ENCODE measurements at regions not wholly inside any gene's neighbourhood (a gene's known extent, or its start where the extent isn't known, plus 50 kb on each side); places are given as distances from the start of the nearest gene placed in this dataset.
"Not testable (repeated sequence)": the region's sequence is repeated elsewhere in the genome, so short reads cannot be mapped to it uniquely, and the experiment has no call there.

DNA sequence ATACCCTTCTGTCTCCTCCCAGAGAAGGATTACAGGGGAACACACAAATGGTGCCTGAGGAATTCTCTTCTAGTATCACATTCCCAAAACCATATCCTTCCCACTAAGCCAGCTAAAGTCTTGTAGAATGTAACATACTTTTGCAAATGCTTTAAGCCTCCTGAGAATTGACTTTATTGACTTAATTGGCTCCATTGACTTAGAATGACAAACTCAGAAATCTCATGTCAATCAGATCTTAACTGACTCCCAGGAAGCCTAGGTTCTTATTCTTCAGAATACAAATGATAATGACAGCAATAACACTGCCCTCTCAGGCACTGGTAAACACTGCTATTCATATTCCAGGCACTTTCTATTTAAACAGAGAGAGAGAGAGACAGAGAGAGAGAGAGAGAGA is 356.9 kb upstream of the PRKCQ start:
- no peaks in the 10 kb centered on the region for H3K36me3 Mint-ChIP-seq (ENCODE audit: low read depth)
- DNase-seq, result no peak
- TF ChIP-seq, protein P1, sequence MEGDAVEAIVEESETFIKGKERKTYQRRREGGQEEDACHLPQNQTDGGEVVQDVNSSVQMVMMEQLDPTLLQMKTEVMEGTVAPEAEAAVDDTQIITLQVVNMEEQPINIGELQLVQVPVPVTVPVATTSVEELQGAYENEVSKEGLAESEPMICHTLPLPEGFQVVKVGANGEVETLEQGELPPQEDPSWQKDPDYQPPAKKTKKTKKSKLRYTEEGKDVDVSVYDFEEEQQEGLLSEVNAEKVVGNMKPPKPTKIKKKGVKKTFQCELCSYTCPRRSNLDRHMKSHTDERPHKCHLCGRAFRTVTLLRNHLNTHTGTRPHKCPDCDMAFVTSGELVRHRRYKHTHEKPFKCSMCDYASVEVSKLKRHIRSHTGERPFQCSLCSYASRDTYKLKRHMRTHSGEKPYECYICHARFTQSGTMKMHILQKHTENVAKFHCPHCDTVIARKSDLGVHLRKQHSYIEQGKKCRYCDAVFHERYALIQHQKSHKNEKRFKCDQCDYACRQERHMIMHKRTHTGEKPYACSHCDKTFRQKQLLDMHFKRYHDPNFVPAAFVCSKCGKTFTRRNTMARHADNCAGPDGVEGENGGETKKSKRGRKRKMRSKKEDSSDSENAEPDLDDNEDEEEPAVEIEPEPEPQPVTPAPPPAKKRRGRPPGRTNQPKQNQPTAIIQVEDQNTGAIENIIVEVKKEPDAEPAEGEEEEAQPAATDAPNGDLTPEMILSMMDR (IDR thresholded peaks at IDR 0.05), result no peak
- no peaks in the 10 kb centered on the region for H3K4me1 Mint-ChIP-seq
- H3K27me3 Mint-ChIP-seq (ENCODE audit: low read depth, poor library complexity), result peaks cover 7% of the 10 kb centered on the region
- no peak overlapping the region for H3K27ac Mint-ChIP-seq
- peaks cover 21% of the 10 kb centered on the region for H3K9me3 Mint-ChIP-seq
- no peak overlapping the region for H3K4me3 Mint-ChIP-seq

DNA sequence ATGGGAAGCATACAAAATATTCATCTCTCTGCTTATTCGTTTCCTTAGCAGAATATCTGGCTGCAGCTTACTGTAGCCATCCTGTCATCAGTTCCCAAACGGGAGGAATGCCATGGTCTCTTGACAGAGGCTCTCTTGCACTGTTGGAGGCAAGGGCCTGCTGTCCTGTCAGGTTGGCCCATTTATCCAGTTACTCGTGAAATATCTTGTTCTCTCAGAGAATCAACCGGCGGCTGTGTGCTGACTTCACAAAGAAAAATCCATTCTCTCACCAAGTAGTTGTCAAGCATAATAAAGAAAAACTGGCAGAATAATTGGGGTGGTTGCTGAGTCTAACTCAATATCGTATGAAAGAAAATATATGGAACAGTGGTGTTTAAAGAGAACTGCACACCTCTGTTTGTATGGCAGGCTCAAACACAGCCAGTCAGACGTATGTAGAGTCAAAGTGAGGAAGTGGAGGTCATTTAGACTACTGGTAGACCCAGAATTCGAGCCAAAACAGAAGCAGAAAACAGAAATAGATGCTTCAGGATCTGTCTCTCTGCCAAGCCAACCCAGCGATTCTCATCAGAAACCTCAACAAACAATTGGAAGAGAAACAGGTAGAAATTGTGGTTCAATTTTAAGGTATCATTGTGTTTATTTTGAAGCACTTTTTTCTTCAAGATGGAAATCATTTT is 349.2 kb upstream of the PRKCQ start:
- Mint-ChIP-seq H3K27me3 (ENCODE audit: low read depth, poor library complexity) (no peaks in the 10 kb centered on the region), H3K4me1 (peaks cover 12% of the 10 kb centered on the region), H3K36me3 (ENCODE audit: low read depth) (no peaks in the 10 kb centered on the region), H3K9me3 (peaks cover 6% of the 10 kb centered on the region), H3K27ac (no peak overlapping the region), H3K4me3 (no peak overlapping the region)
- no peak for DNase-seq
- TF ChIP-seq, protein P1 (IDR thresholded peaks at IDR 0.05), result no peak

DNA sequence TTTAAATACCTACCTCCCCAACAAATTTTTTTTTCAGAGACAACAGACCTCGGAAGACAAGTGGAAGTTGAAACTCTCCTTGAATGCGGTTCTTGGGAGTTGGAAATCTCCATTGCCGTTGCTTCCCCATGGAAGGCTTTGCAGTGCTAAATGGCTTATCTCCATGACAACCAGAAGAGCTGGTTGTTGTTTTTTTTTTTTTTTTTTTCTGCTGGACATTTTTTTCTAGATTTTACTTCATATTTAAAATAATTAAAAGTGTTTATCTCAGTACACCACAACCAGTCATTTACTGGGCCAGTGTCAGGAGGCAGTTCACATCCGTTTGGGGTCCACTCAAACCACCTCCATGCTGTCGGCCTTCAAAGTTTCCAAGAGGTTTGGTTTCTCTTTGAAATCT is 348.5 kb upstream of the PRKCQ start:
- peaks cover 6% of the 10 kb centered on the region for H3K9me3 Mint-ChIP-seq
- H3K27ac Mint-ChIP-seq, result no peak overlapping the region

DNA sequence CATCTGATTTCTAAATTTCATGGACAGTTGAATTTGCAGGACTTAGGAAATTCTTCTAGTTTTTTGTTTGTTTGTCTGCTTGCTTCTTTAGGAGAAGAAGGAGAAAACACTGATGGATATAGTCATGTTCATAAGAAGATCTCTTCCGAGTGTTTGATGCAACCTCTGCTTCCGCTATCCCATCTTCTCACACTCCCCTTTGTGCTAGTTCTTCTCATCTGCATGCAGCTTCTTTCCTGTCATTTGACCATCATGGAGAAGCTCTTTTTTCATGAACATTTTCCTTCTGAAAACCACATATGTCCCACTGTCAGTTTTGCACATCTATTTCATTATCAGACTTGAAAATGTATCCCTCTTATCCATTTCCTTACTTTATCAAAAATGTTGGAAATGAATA is 346.9 kb upstream of the PRKCQ start:
- Mint-ChIP-seq H3K36me3 (ENCODE audit: low read depth) (no peaks in the 10 kb centered on the region), H3K27me3 (ENCODE audit: low read depth, poor library complexity) (no peaks in the 10 kb centered on the region), H3K27ac (no peak overlapping the region), H3K9me3 (no peaks in the 10 kb centered on the region), H3K4me1 (peaks cover 12% of the 10 kb centered on the region), H3K4me3 (no peak overlapping the region)
- TF ChIP-seq, protein P1 (IDR thresholded peaks at IDR 0.05), result no peak
- DNase-seq, result no peak

More for the DNA sequence above, 348.5 kb upstream of the PRKCQ start:
- no peak for DNase-seq
- no peaks in the 10 kb centered on the region for H3K27me3 Mint-ChIP-seq (ENCODE audit: low read depth, poor library complexity)
- peaks cover 12% of the 10 kb centered on the region for H3K4me1 Mint-ChIP-seq
- TF ChIP-seq, protein P1 (IDR thresholded peaks at IDR 0.05), result no peak
- H3K36me3 Mint-ChIP-seq (ENCODE audit: low read depth), result no peaks in the 10 kb centered on the region
- H3K4me3 Mint-ChIP-seq, result no peak overlapping the region

DNA sequence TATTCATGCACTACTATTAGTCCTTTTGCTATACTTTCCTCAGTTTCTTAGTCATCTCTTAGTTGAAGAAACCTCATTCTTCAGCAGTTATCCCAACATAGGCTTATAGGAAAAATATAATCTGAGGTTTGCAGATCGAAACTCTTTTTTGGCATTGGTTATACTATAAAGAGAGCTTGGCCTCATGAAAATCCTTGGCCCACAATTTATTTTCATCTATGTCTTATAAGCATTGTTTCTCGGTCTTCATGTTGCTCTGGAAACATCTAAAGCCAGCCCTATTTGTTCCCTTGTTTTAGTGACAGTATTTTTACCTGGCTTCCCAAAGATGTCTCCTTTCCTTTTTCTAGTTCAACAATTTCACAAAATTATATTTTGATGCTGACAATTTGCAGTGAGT is 345.1 kb upstream of the PRKCQ start:
- TF ChIP-seq, protein P1 (IDR thresholded peaks at IDR 0.05), result no peak
- no peak overlapping the region for H3K4me3 Mint-ChIP-seq
- H3K4me1 Mint-ChIP-seq, result peaks cover 19% of the 10 kb centered on the region
- no peak for DNase-seq
- no peaks in the 10 kb centered on the region for H3K27me3 Mint-ChIP-seq (ENCODE audit: low read depth, poor library complexity)
- H3K27ac Mint-ChIP-seq, result no peak overlapping the region
- no peaks in the 10 kb centered on the region for H3K9me3 Mint-ChIP-seq
- H3K36me3 Mint-ChIP-seq (ENCODE audit: low read depth), result no peaks in the 10 kb centered on the region

DNA sequence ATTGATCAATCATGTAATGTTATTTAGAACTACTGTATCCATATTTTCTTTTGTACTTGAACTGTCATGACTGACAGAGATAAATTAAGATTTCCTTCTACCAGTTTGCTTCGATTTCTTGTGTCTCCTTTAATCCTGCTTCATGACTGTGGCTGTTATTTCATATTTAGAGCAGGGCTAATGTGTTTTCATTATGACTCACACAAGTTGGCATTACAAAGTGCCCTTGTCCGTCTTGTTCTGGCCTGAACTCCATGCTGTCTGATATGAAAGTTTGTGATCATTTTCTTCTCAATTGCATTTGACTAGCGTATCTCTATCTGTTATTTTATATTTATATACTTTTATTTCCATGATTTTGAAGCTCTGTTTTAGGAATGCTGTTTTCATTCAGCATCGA is 344.1 kb upstream of the PRKCQ start:
- no peak for DNase-seq
- TF ChIP-seq, protein P1 (IDR thresholded peaks at IDR 0.05), result no peak
- Mint-ChIP-seq H3K9me3 (no peaks in the 10 kb centered on the region), H3K4me1 (peaks cover 22% of the 10 kb centered on the region), H3K27me3 (ENCODE audit: low read depth, poor library complexity) (peaks cover 4% of the 10 kb centered on the region), H3K4me3 (no peak overlapping the region), H3K36me3 (ENCODE audit: low read depth) (no peaks in the 10 kb centered on the region), H3K27ac (no peak overlapping the region)

DNA sequence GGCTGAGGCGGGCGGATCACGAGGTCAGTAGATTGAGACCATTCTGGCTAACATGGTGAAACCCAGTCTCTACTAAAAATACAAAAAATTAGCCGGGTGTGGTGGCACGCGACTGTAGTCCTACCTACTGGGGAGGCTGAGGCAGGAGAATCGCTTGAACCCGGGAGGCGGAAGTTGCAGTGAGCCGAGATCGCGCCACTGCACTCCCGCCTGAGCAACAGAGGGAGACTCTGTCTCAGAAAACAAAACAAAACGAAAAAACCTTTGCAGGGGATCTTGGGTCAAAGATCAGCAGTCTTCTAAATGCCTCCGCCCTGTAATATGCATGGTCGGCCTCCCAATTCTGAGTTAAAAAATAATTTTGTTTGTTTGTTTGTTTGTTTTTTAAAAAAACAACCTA is 340.9 kb upstream of the PRKCQ start:
- not testable (repeated sequence) for H3K27ac Mint-ChIP-seq; DNase-seq; H3K4me3 Mint-ChIP-seq; H3K9me3 Mint-ChIP-seq; H3K36me3 Mint-ChIP-seq (ENCODE audit: low read depth)
- Mint-ChIP-seq H3K4me1 (peaks cover 10% of the 10 kb centered on the region), H3K27me3 (ENCODE audit: low read depth, poor library complexity) (peaks cover 12% of the 10 kb centered on the region)

All from nephron progenitor cell (in vitro differentiated cells).